Testis (tissue), 2 donors: ENCODE measurements at regions not wholly inside any gene's neighbourhood (a gene's known extent, or its start where the extent isn't known, plus 50 kb on each side); places are given as distances from the start of the nearest gene placed in this dataset.

ENCODE experiments used
- DNase-seq: peaks from one replicate; pipeline ENCODE4 v3.0.0-alpha.2; 2019
- H3K27ac ChIP-seq, 2 donors: fragments of 200-600 bp; sonication (generic); one replicate each; pipeline ENCODE4 v1.5.1; 2019
- H3K27me3 ChIP-seq: fragments of 200-600 bp; sonication (generic); one replicate; pipeline ENCODE4 v1.5.1; 2019
- H3K36me3 ChIP-seq: fragments of 200-600 bp; sonication (generic); one replicate; pipeline ENCODE4 v1.5.1; 2017; ENCODE audit warnings: low read depth; ENCODE audit errors: missing control alignments
- H3K4me1 ChIP-seq: fragments of 200-600 bp; sonication (generic); one replicate; pipeline ENCODE4 v1.5.1; 2019
- H3K4me3 ChIP-seq, 2 donors: fragments of 200-600 bp; sonication (generic); one replicate each; pipeline ENCODE4 v1.5.1; 2017 to 2019
- H3K9me3 ChIP-seq: fragments of 200-600 bp; sonication (generic); one replicate; pipeline ENCODE4 v1.5.1; 2017
- POLR2A ChIP-seq: fragments of 450-650 bp; IDR thresholded peaks from one replicate; pipeline ENCODE4 v1.6.1; 2017; ENCODE audit warnings: antibody characterized with exemption, mild to moderate bottlenecking, moderate library complexity
- WGBS, 2 donors: methylation state at CpG; one replicate each; pipeline ENCODE4 v1.1.5; 2018; 5-methylcytosine and 5-hydroxymethylcytosine counted together
- intact Hi-C: fragments of 100-400 bp; cut with DNase I; formaldehyde crosslinking; loops from one replicate; pipeline ENCODE4 v1.15.1; 2023; ENCODE audit warnings: low total_unique reads
- small RNA-seq, 2 donors: library from RNA; depleted of rRNA; stranded (forward); fragments of <200 nt; gene quantifications; one replicate each; pipeline ENCODE3, GENCODE V24; 2016

- 43 to 57% methylated on average over 8 of the region's 8 CpGs for WGBS, 2 donors
- Histone ChIP-seq H3K36me3 (no peaks in the 10 kb centered on the region), H3K4me1 (peaks cover 3% of the 10 kb centered on the region), H3K27me3 (no peaks in the 10 kb centered on the region), H3K9me3 (no peaks in the 10 kb centered on the region), H3K4me3 (no peak overlapping the region), H3K27ac (no peak overlapping the region)
- TF ChIP-seq POLR2A = no peak
- intact Hi-C loops = no loop called here
- peak; percentile 66 for DNase-seq
These were observed 49.8 kb upstream of the SYN2 start for GRCh38 chr3:11954312-11954934.

Small RNAs in the stretch of these regions (small RNA-seq; reads per million reads assigned to genes)
- gene RN7SL147P = 0 reads per million in 2 donors
